Psoas muscle (tissue), 7 donors: ENCODE measurements at regions not wholly inside any gene's neighbourhood (a gene's known extent, or its start where the extent isn't known, plus 50 kb on each side); places are given as distances from the start of the nearest gene placed in this dataset.

Experiments
- ATAC-seq, 4 donors: fragments of 200-7000 bp; cut with Tn5 transposase; one replicate each; pipeline ENCODE4 v1.9.1; 2020; ENCODE audit warnings: moderate library complexity in 3 of 4, mild to moderate bottlenecking in 2 of 4
- DNase-seq, 2 donors: peaks; one replicate each; pipeline ENCODE4 v3.0.0-alpha.2; 2020
- H3K27ac ChIP-seq: fragments of 200-600 bp; one replicate; pipeline ENCODE4 v1.8.0; 2022
- H3K27me3 ChIP-seq, 3 donors: fragments of 200-600 bp in 1 of 3; one replicate each; pipeline versions ENCODE4 v1.6.1 to v1.8.0; 2013 to 2022; ENCODE audit warnings: low read length in 2 of 3, mild to moderate bottlenecking in 2 of 3, moderate library complexity in 1 of 3; ENCODE audit not compliant: insufficient read depth in 3 of 3
- H3K36me3 ChIP-seq, 2 donors: fragments of 200-600 bp in 1 of 2; one replicate each; pipeline versions ENCODE4 v1.6.1 to v1.8.0; 2013 to 2022; ENCODE audit warnings: low read depth in 1 of 2, mild to moderate bottlenecking in 1 of 2, moderate library complexity in 1 of 2; ENCODE audit not compliant: insufficient read depth in 1 of 2
- H3K4me1 ChIP-seq: fragments of 200-600 bp; one replicate; pipeline ENCODE4 v1.8.0; 2022
- H3K4me3 ChIP-seq: fragments of 200-600 bp; one replicate; pipeline ENCODE4 v1.8.0; 2022; ENCODE audit warnings: mild to moderate bottlenecking
- H3K9me3 ChIP-seq: fragments of 200-600 bp; one replicate; pipeline ENCODE4 v1.8.0; 2022
- WGBS, 3 donors: extraction: QIAGEN DNeasy Blood & Tissue Kit; methylation state at CpG; one replicate each; pipeline versions ENCODE4 v1.1.6 to v1.1.7; 2013; 5-methylcytosine and 5-hydroxymethylcytosine counted together
- intact Hi-C, 2 donors: fragments of 100-400 bp; cut with DNase I; formaldehyde crosslinking; loops; one replicate each; pipeline versions ENCODE4 v1.11.0 to v1.14.2; 2022
- TF ChIP-seq, protein P1 (sequence below): fragments of 200-600 bp; IDR thresholded peaks from one replicate; pipeline ENCODE4 v1.8.0; 2022; ENCODE audit warnings: antibody characterized with exemption
- donor health status: healthy with polysubstance abuse.
- donor health status: DM: no; HTN: no; CAD: no; lungs with moderate emphysema.
- donor health status: Bipolar disorder and iron deficiency.
- donor health status: healthy.
- donor health status: DM: yes; HTN: yes; CAD: no.
- donor health status: DM: no; HTN: no; CAD: no.
- donor health status: DM: yes; HTN: yes; CAD: no.

GRCh38 chr13:76164290-76164689 is 528.2 kb downstream of the LMO7 start:
- Histone ChIP-seq H3K4me1 (peaks cover 11% of the 10 kb centered on the region), H3K36me3 (no peaks in the 10 kb centered on the region), H3K27ac (no peak overlapping the region), H3K27me3 (no peaks in the 10 kb centered on the region), H3K9me3 (no peaks in the 10 kb centered on the region), H3K4me3 (no peak overlapping the region)
- TF ChIP-seq, protein P1, sequence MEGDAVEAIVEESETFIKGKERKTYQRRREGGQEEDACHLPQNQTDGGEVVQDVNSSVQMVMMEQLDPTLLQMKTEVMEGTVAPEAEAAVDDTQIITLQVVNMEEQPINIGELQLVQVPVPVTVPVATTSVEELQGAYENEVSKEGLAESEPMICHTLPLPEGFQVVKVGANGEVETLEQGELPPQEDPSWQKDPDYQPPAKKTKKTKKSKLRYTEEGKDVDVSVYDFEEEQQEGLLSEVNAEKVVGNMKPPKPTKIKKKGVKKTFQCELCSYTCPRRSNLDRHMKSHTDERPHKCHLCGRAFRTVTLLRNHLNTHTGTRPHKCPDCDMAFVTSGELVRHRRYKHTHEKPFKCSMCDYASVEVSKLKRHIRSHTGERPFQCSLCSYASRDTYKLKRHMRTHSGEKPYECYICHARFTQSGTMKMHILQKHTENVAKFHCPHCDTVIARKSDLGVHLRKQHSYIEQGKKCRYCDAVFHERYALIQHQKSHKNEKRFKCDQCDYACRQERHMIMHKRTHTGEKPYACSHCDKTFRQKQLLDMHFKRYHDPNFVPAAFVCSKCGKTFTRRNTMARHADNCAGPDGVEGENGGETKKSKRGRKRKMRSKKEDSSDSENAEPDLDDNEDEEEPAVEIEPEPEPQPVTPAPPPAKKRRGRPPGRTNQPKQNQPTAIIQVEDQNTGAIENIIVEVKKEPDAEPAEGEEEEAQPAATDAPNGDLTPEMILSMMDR, result no peak
- DNase-seq, result no peak
- 77 to 89% (median 79%) methylated on average over 3 of the region's 3 CpGs for WGBS, 3 donors
- ATAC-seq, result no peak
- intact Hi-C loops, result no loop called here

GRCh38 chr13:76163761-76164160 is 527.6 kb downstream of the LMO7 start:
- no peaks in the 10 kb centered on the region for H3K9me3 ChIP-seq
- DNase-seq, result no peak
- no peak overlapping the region for H3K4me3 ChIP-seq
- TF ChIP-seq, protein P1, result no peak
- 31 to 37% (median 33%) methylated on average over 2 of the region's 2 CpGs for WGBS, 3 donors
- no peak for ATAC-seq
- intact Hi-C loops, result no loop called here
- peaks cover 11% of the 10 kb centered on the region for H3K4me1 ChIP-seq
- H3K27ac ChIP-seq, result no peak overlapping the region
- H3K27me3 ChIP-seq, result no peaks in the 10 kb centered on the region
- no peaks in the 10 kb centered on the region for H3K36me3 ChIP-seq

- DNase-seq, result no peak
- intact Hi-C loops, result no loop called here
- Histone ChIP-seq H3K4me1 (peaks cover 11% of the 10 kb centered on the region), H3K9me3 (no peaks in the 10 kb centered on the region), H3K27me3 (no peaks in the 10 kb centered on the region), H3K27ac (no peak overlapping the region), H3K4me3 (no peak overlapping the region), H3K36me3 (no peaks in the 10 kb centered on the region)
- WGBS, 3 donors, result 52 to 66% (median 60%) methylated on average over 2 of the region's 2 CpGs
- peak in 3 of 4 donors; percentile 39 to 67 (median 60) for ATAC-seq
- TF ChIP-seq, protein P1, result no peak
These were observed 525.1 kb downstream of the LMO7 start for GRCh38 chr13:76160961-76161925.

DNA sequence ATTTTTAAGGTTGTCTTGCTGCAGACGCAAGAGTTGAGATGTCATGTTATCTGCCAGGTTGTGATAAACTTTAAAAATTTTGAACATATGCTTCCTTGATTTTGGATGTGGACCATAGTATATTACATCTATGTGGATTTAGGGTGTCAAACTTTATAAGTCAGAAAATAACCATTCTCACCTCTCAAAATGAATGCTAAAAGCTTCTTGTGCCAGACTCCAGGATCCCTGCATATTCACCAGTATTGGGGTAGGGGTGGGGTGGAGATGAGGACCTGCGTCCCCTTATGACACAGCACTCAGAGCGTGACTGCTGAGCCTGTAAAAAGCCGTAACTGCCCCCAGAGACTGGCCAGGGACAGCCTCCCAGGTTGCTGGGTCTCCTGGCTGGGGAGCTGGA is 524.4 kb downstream of the LMO7 start:
- H3K4me3 ChIP-seq, result no peak overlapping the region
- no peaks in the 10 kb centered on the region for H3K36me3 ChIP-seq
- H3K27me3 ChIP-seq, result no peaks in the 10 kb centered on the region
- H3K27ac ChIP-seq, result no peak overlapping the region
- TF ChIP-seq, protein P1, result no peak
- peaks cover 11% of the 10 kb centered on the region for H3K4me1 ChIP-seq
- no peaks in the 10 kb centered on the region for H3K9me3 ChIP-seq
- DNase-seq (no peak), ATAC-seq (no peak)
- intact Hi-C loops, result no loop called here
- 67 to 88% (median 69%) methylated on average over 4 of the region's 4 CpGs for WGBS, 3 donors
